Upper lobe of left lung (tissue), 6 donors: ENCODE measurements at regions not wholly inside any gene's neighbourhood (a gene's known extent, or its start where the extent isn't known, plus 50 kb on each side); places are given as distances from the start of the nearest gene placed in this dataset.

Experiments used
- ATAC-seq, 2 donors: fragments of 200-7000 bp; cut with Tn5 transposase; one replicate each; pipeline ENCODE4 v1.9.1; 2022; ENCODE audit warnings: mild to moderate bottlenecking in 2 of 2, moderate library complexity in 2 of 2; ENCODE audit not compliant: low FRiP score in 2 of 2
- DNase-seq, 2 donors: peaks; one replicate each; pipeline ENCODE4 v3.0.0-alpha.2; 2019 to 2020
- H3K27ac ChIP-seq, 4 donors: fragments of 200-600 bp; sonication (generic); one replicate each; pipeline ENCODE4 v1.5.1; 2016 to 2019
- H3K27me3 ChIP-seq, 4 donors: fragments of 200-600 bp; sonication (generic); one replicate each; pipeline ENCODE4 v1.5.1; 2017 to 2019
- H3K36me3 ChIP-seq, 4 donors: fragments of 200-600 bp; sonication (generic); one replicate each; pipeline ENCODE4 v1.5.1; 2016 to 2019
- H3K4me1 ChIP-seq, 4 donors: fragments of 200-600 bp; sonication (generic); one replicate each; pipeline ENCODE4 v1.5.1; 2018 to 2019
- H3K4me3 ChIP-seq, 4 donors: fragments of 200-600 bp; sonication (generic); one replicate each; pipeline ENCODE4 v1.5.1; 2017 to 2019; ENCODE audit warnings: mild to moderate bottlenecking in 2 of 4, moderate library complexity in 1 of 4
- H3K9me3 ChIP-seq, 4 donors: fragments of 200-600 bp; sonication (generic); one replicate each; pipeline ENCODE4 v1.5.1; 2018 to 2019
- EP300 ChIP-seq, 4 donors: sonication (generic); formaldehyde crosslinking; IDR thresholded peaks; one replicate each; pipeline ENCODE4 v1.5.1; 2017; ENCODE audit warnings: antibody characterized with exemption in 4 of 4, control low read depth in 2 of 4
- POLR2A ChIP-seq, 4 donors: fragments of 450-650 bp; IDR thresholded peaks; one replicate each; pipeline ENCODE4 v1.5.1; 2016 to 2017; ENCODE audit warnings: antibody characterized with exemption in 4 of 4, mild to moderate bottlenecking in 2 of 4
- POLR2AphosphoS5 ChIP-seq, 2 donors: sonication (generic); formaldehyde crosslinking; IDR thresholded peaks; one replicate each; pipeline ENCODE4 v1.5.1; 2017; ENCODE audit warnings: antibody characterized with exemption in 2 of 2
- WGBS, 2 donors: methylation state at CpG; one replicate each; pipeline ENCODE4 v1.1.5; 2017 to 2018; 5-methylcytosine and 5-hydroxymethylcytosine counted together
- TF ChIP-seq, protein P1 (sequence below), 6 experiments: fragments of 450-650 bp in 4 of 6; fragments of 200-600 bp in 2 of 6; sonication (generic) in 2 of 6; IDR thresholded peaks; one replicate each; pipeline ENCODE4 v1.5.1; 2016 to 2019; ENCODE audit warnings: antibody characterized with exemption in 6 of 6
- donor health status: DM: no; HTN: no; CAD: no; lungs with moderate emphysema.
- donor health status: DM: no; HTN: yes; CAD: no; lungs with severe emphysema.

DNA sequence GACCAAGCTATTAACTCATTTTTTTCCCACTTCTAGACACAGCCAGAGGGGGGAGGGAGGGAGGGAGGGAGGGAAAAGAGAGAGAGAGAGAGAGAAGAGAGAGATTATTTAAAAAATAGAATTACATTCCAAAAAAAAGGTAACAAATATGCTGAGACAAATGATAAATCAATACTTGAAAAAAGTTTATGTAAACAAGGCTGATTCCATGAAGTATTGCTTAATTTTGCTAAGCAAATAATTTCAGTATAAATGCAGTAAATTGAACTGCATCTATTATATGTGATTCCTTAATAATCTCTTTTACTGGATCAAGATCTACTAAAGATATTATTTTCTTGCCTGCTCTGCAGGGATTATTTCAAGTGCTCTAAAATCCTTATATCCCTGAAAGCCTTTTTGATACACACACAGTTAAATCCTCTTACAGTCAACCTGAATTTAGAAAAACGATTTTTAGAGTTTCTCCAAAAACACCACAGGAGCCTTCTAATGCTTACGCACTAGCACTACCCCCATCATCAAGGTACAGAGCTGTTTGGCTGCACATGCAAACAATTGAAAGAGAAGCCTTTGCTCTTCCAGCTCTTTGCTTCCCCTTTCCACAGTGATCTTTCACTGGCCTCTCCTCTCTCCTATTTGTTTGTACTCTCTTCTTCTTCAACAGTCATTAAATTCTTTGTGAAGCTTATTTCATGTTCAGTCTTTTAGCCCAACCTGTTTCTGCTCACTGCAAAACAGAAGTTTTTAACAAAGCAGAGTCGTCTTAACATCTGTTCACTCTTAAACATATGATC, 426.3 kb upstream of the FAM241A start:
- ATAC-seq (no peak), DNase-seq (no peak)
- H3K27me3 ChIP-seq = no peaks in the 10 kb centered on the region
- no peaks in the 10 kb centered on the region for H3K4me1 ChIP-seq
- no peaks in the 10 kb centered on the region for H3K9me3 ChIP-seq
- H3K36me3 ChIP-seq = no peaks in the 10 kb centered on the region
- H3K4me3 ChIP-seq = no peak overlapping the region
- no peak overlapping the region for H3K27ac ChIP-seq
- 58 to 60% methylated on average over 3 of the region's 3 CpGs for WGBS, 2 donors
- no peak for TF ChIP-seq EP300 (IDR thresholded peaks at IDR 0.05)
- TF ChIP-seq POLR2A (IDR thresholded peaks at IDR 0.05) = no peak
- TF ChIP-seq POLR2AphosphoS5 (IDR thresholded peaks at IDR 0.05) = no peak
- TF ChIP-seq, protein P1, sequence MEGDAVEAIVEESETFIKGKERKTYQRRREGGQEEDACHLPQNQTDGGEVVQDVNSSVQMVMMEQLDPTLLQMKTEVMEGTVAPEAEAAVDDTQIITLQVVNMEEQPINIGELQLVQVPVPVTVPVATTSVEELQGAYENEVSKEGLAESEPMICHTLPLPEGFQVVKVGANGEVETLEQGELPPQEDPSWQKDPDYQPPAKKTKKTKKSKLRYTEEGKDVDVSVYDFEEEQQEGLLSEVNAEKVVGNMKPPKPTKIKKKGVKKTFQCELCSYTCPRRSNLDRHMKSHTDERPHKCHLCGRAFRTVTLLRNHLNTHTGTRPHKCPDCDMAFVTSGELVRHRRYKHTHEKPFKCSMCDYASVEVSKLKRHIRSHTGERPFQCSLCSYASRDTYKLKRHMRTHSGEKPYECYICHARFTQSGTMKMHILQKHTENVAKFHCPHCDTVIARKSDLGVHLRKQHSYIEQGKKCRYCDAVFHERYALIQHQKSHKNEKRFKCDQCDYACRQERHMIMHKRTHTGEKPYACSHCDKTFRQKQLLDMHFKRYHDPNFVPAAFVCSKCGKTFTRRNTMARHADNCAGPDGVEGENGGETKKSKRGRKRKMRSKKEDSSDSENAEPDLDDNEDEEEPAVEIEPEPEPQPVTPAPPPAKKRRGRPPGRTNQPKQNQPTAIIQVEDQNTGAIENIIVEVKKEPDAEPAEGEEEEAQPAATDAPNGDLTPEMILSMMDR (IDR thresholded peaks at IDR 0.05) = no peak

DNA sequence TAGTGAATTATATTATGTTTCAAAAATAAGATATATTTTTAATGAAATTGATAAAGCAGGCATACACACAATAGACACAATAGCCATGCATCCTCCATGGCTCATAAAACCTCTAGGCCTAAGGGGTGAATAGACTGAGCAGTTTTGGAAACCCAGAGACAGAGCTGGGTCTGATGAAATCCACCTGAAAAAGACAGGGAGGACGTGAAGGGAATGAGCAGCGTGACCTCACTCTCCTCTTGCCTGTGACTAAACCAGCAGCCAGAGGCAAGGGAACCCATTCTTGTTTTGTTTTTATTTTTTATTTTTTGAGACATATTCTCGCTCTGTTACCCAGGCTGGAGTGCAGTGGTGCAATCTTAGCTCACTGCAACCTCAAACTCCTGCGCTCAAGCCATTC, 424.4 kb upstream of the FAM241A start:
- TF ChIP-seq, protein P1 (IDR thresholded peaks at IDR 0.05) = no peak
- Histone ChIP-seq H3K27ac (no peak overlapping the region), H3K9me3 (no peaks in the 10 kb centered on the region), H3K4me3 (no peak overlapping the region), H3K27me3 (no peaks in the 10 kb centered on the region), H3K36me3 (no peaks in the 10 kb centered on the region), H3K4me1 (no peaks in the 10 kb centered on the region)
- 87 to 90% methylated on average over 4 of the region's 4 CpGs for WGBS, 2 donors
- DNase-seq (no peak), ATAC-seq (no peak)

DNA sequence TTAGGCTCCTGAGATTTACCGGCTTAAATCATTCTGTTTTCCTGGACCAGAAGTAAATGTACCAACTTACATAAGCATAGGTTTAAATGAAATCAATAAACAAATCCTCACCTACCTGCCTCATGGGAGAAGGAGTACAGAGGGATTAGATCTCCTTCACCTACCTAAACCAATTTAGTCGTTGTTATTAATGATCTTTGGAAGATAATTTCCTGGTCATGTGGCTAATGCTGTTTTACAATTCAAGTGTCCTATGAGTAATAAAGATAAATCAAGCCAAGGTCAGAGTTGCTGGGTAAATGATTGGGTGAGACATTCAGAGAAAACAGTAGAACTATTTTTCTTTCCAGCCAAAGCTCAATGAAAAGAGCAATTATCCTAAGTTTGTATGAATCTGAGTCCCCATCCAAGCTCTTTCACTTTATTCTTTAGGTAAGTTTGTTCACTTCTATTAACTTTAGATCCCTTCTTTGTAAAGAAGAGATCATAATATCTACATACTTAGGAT, 423.0 kb upstream of the FAM241A start:
- Histone ChIP-seq H3K4me1 (no peaks in the 10 kb centered on the region), H3K27ac (no peak overlapping the region), H3K36me3 (no peaks in the 10 kb centered on the region), H3K9me3 (no peaks in the 10 kb centered on the region), H3K27me3 (no peaks in the 10 kb centered on the region), H3K4me3 (no peak overlapping the region)
- DNase-seq (no peak), ATAC-seq (no peak)
- WGBS, 2 donors = 64 to 68% methylated on average over 2 of the region's 2 CpGs
- no peak for TF ChIP-seq EP300 (IDR thresholded peaks at IDR 0.05)
- TF ChIP-seq, protein P1 (IDR thresholded peaks at IDR 0.05) = no peak
- no peak for TF ChIP-seq POLR2A (IDR thresholded peaks at IDR 0.05)
- TF ChIP-seq POLR2AphosphoS5 (IDR thresholded peaks at IDR 0.05) = no peak

DNA sequence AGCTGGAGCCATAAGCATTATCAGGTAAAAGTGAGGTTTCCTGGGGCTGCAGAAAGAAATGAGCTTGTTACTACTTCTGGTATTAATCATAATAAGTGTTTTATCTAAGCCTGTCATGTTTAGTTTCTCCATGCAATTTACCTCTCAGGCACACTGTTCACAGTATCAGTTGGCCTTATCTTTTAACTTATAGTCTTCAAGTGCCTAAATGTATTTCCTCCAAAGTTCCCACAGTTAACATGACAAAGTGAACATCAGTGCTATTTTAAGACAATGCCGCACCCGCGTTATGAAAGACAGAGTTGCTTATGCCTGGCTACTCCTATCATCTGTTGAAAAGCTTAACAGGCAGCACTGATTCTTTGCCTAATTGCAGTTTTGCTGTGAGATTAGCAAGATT, 408.7 kb upstream of the FAM241A start:
- 53 to 59% methylated on average over 3 of the region's 3 CpGs for WGBS, 2 donors
- Histone ChIP-seq H3K27ac (no peak overlapping the region), H3K27me3 (no peaks in the 10 kb centered on the region), H3K9me3 (no peaks in the 10 kb centered on the region), H3K4me1 (no peaks in the 10 kb centered on the region), H3K36me3 (no peaks in the 10 kb centered on the region), H3K4me3 (no peak overlapping the region)
- ATAC-seq (no peak), DNase-seq (no peak)
- TF ChIP-seq POLR2AphosphoS5 (IDR thresholded peaks at IDR 0.05) = no peak
- TF ChIP-seq, protein P1 (IDR thresholded peaks at IDR 0.05) = no peak
- no peak for TF ChIP-seq EP300 (IDR thresholded peaks at IDR 0.05)
- TF ChIP-seq POLR2A (IDR thresholded peaks at IDR 0.05) = no peak

DNA sequence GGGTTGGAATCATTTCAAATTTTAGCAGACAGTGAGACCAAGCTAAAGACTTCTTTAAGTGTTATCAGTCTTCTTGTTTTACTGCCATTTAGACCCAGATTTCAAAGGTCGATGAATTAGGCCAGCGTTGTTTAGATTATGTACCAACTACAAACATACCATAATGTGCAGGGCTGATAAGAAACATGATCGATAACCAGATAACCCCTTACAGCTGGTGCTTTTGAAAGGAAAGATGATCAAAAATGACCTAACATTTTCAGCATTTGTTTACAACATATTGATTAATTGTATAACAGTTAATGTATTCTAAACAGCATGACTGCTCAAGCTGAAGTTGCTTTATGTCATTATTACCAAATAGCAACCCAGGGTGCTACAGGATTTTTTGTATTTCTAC, 400.4 kb upstream of the FAM241A start:
- WGBS, 2 donors = 44 to 46% methylated on average over 3 of the region's 3 CpGs
- H3K9me3 ChIP-seq = no peaks in the 10 kb centered on the region
- ATAC-seq = no peak

More for the DNA sequence above, 400.4 kb upstream of the FAM241A start:
- no peak for TF ChIP-seq POLR2AphosphoS5 (IDR thresholded peaks at IDR 0.05)
- no peak overlapping the region for H3K27ac ChIP-seq
- no peak overlapping the region for H3K4me3 ChIP-seq
- DNase-seq = no peak
- H3K4me1 ChIP-seq = no peaks in the 10 kb centered on the region
- no peaks in the 10 kb centered on the region for H3K36me3 ChIP-seq
- H3K27me3 ChIP-seq = no peaks in the 10 kb centered on the region
